ENCODE measurements at regions not wholly inside any gene's neighbourhood (a gene's known extent, or its start where the extent isn't known, plus 50 kb on each side); places are given as distances from the start of the nearest gene placed in this dataset.

DNA sequence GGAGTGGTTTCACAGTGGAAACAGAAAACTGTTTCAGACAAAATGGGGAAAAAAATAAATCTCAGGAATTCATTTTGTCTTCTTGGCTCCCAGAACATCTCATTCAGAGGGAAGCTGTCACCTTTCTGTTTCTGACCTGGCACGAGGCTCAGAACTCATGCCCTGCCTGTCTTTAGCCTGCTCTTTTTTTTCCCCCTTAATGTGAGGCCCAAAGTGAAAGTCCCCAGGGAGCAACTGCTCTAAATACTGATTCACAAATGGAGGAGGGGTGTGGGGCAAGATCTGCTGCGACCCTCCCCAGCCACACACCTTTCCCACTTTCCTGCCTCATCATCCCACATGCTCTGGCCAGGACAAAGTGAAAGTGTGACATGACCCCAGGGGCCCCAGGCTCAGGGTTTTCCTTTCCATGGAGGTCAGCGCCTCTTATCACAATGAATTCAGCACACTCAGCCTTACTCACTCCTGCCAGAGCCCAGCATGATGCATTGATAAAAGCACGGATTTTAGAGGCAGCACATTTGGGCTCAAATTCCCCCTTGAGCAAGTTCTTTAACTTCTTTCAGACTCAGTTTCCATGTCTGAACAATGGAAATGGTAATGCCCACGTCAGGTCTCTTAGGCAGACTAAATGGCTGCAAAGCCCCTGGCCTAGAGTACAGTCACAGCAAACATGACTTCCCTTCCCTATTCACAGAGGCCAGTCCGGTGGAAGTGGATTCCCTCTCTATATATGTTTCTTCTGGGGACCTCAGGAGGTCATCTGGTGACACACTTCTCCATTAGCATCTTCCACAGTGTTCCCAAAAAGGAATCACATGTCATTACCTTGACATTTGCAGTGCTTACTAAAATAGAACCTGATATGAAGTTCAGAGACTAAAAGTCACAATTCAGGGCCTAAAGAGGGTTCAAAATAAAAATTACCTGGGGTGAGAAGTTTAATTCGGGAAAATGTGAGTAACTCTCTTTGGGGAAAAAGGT, 55.3 kb upstream of the TMEM163 start (continued):
- TF ChIP-seq REST (IDR thresholded peaks at IDR 0.05; ENCODE audit: borderline replicate concordance) (no peak), REST (CRISPR knock-in tag; IDR thresholded peaks at IDR 0.05; ENCODE audit: low read depth) (no peak), KAT7 (CRISPR knock-in tag; IDR thresholded peaks at IDR 0.05; ENCODE audit: borderline replicate concordance) (no peak), TAL1 (IDR thresholded peaks at IDR 0.05) (peak; percentile 22; the same call in 1 of the 2 replicates), NBN (IDR thresholded peaks at IDR 0.05; ENCODE audit: low read depth) (no peak), CBFA2T2 (conservative IDR thresholded peaks at IDR 0.05) (peak; percentile 37), ZNF717 (CRISPR knock-in tag; IDR thresholded peaks at IDR 0.05) (no peak), LCOR (CRISPR knock-in tag; IDR thresholded peaks at IDR 0.05) (0 out of 2 replicates have a peak, but pooled peaks have one; percentile 29), UBTF (IDR thresholded peaks at IDR 0.05; ENCODE audit: borderline replicate concordance in 1 of 2, low read depth in 2 of 2, low read length in 2 of 2) (no peak), SIRT6 (IDR thresholded peaks at IDR 0.05; ENCODE audit: low read depth, low read length) (no peak), SMARCB1 (IDR thresholded peaks at IDR 0.05; ENCODE audit: insufficient read length, low read depth) (no peak), CBFA2T3 (IDR thresholded peaks at IDR 0.05) (peak; percentile 63), EP300 (IDR thresholded peaks at IDR 0.05; ENCODE audit: low read length) (peak; percentile 13; the same call in 1 of the 2 replicates), TSC22D4 (tag; IDR thresholded peaks at IDR 0.05) (no peak), NFE2 (IDR thresholded peaks at IDR 0.05; ENCODE audit: low read depth) (peak; percentile 44), NR2C1 (IDR thresholded peaks at IDR 0.05) (no peak), NR2C1 (tag; IDR thresholded peaks at IDR 0.05) (peak; percentile 91)
- TF ChIP-seq, protein P1, sequence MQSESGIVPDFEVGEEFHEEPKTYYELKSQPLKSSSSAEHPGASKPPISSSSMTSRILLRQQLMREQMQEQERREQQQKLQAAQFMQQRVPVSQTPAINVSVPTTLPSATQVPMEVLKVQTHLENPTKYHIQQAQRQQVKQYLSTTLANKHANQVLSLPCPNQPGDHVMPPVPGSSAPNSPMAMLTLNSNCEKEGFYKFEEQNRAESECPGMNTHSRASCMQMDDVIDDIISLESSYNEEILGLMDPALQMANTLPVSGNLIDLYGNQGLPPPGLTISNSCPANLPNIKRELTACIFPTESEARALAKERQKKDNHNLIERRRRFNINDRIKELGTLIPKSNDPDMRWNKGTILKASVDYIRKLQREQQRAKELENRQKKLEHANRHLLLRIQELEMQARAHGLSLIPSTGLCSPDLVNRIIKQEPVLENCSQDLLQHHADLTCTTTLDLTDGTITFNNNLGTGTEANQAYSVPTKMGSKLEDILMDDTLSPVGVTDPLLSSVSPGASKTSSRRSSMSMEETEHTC (IDR thresholded peaks at IDR 0.05), result no peak
